IPS-20b (cell line): ENCODE measurements at regions not wholly inside any gene's neighbourhood (a gene's known extent, or its start where the extent isn't known, plus 50 kb on each side); places are given as distances from the start of the nearest gene placed in this dataset.

Experiments
- H3K27ac ChIP-seq: one replicate; pipeline ENCODE4 v1.5.1; 2013; ENCODE audit warnings: low read length
- H3K27me3 ChIP-seq: 2 replicates; pipeline ENCODE4 v1.6.1; 2013; ENCODE audit warnings: mild to moderate bottlenecking, low read length, inconsistent platforms; ENCODE audit not compliant: insufficient read depth
- H3K36me3 ChIP-seq: 2 replicates; pipeline ENCODE4 v1.6.1; 2013; ENCODE audit warnings: low read depth, mild to moderate bottlenecking, inconsistent platforms, low read length, moderate library complexity; ENCODE audit not compliant: insufficient read depth
- H3K4me1 ChIP-seq: 2 replicates; pipeline ENCODE4 v1.6.1; 2013; ENCODE audit warnings: mild to moderate bottlenecking, control low read depth, inconsistent platforms, low read length, moderate library complexity; ENCODE audit not compliant: insufficient read depth
- H3K4me3 ChIP-seq: 2 replicates; pipeline ENCODE4 v1.5.1; 2013; ENCODE audit warnings: mild to moderate bottlenecking, low read length, inconsistent platforms
- H3K9ac ChIP-seq: 2 replicates; pipeline ENCODE4 v1.6.1; 2013; ENCODE audit warnings: low read depth, mild to moderate bottlenecking, inconsistent platforms, low read length, moderate library complexity
- H3K9me3 ChIP-seq: 2 replicates; pipeline ENCODE4 v1.6.1; 2013; ENCODE audit warnings: mild to moderate bottlenecking, low read depth, low read length, inconsistent platforms; ENCODE audit not compliant: insufficient read depth

- H3K4me3 ChIP-seq = no peak overlapping the region
- no peaks in the 10 kb centered on the region for H3K9me3 ChIP-seq
- H3K4me1 ChIP-seq = no peaks in the 10 kb centered on the region
- no peak overlapping the region for H3K9ac ChIP-seq
- no peaks in the 10 kb centered on the region for H3K36me3 ChIP-seq
- H3K27me3 ChIP-seq = no peaks in the 10 kb centered on the region
- H3K27ac ChIP-seq = no peak overlapping the region
Measured at GRCh38 chr5:174431504-174431903, 292.9 kb upstream of the MSX2 start.

- no peaks in the 10 kb centered on the region for H3K36me3 ChIP-seq
- no peak overlapping the region for H3K4me3 ChIP-seq
- no peaks in the 10 kb centered on the region for H3K9me3 ChIP-seq
- H3K9ac ChIP-seq = no peak overlapping the region
- H3K27me3 ChIP-seq = no peaks in the 10 kb centered on the region
- H3K4me1 ChIP-seq = no peaks in the 10 kb centered on the region
- H3K27ac ChIP-seq = no peak overlapping the region
Measured at GRCh38 chr5:174433098-174433497, 291.3 kb upstream of the MSX2 start.

GRCh38 chr5:174436750-174437149 is 287.6 kb upstream of the MSX2 start:
- Histone ChIP-seq H3K27me3 (no peaks in the 10 kb centered on the region), H3K9me3 (no peaks in the 10 kb centered on the region), H3K9ac (no peak overlapping the region), H3K4me3 (no peak overlapping the region), H3K27ac (no peak overlapping the region), H3K36me3 (no peaks in the 10 kb centered on the region), H3K4me1 (no peaks in the 10 kb centered on the region)

- Histone ChIP-seq H3K36me3 (no peaks in the 10 kb centered on the region), H3K27ac (no peak overlapping the region), H3K9ac (no peak overlapping the region), H3K9me3 (0 out of 2 replicates have a peak, but pooled peaks cover 3% of the 10 kb centered on the region), H3K4me3 (no peak overlapping the region), H3K4me1 (no peaks in the 10 kb centered on the region), H3K27me3 (no peaks in the 10 kb centered on the region)
Measured at GRCh38 chr5:174444479-174445188, 279.7 kb upstream of the MSX2 start.

GRCh38 chr5:174446446-174446845 is 277.9 kb upstream of the MSX2 start:
- Histone ChIP-seq H3K9ac (no peak overlapping the region), H3K4me1 (no peaks in the 10 kb centered on the region), H3K9me3 (peaks cover 3% of the 10 kb centered on the region; the same call in 1 of the 2 replicates), H3K4me3 (no peak overlapping the region), H3K27me3 (no peaks in the 10 kb centered on the region), H3K36me3 (no peaks in the 10 kb centered on the region), H3K27ac (no peak overlapping the region)

- Histone ChIP-seq H3K27me3 (no peaks in the 10 kb centered on the region), H3K4me3 (no peak overlapping the region), H3K9ac (no peak overlapping the region), H3K9me3 (peaks cover 3% of the 10 kb centered on the region; the same call in 1 of the 2 replicates), H3K4me1 (no peaks in the 10 kb centered on the region), H3K36me3 (no peaks in the 10 kb centered on the region), H3K27ac (no peak overlapping the region)
Measured at GRCh38 chr5:174446988-174447387, 277.4 kb upstream of the MSX2 start.

GRCh38 chr5:174448041-174448440 is 276.3 kb upstream of the MSX2 start:
- Histone ChIP-seq H3K27me3 (no peaks in the 10 kb centered on the region), H3K9ac (no peak overlapping the region), H3K4me1 (no peaks in the 10 kb centered on the region), H3K36me3 (no peaks in the 10 kb centered on the region), H3K27ac (no peak overlapping the region), H3K4me3 (no peak overlapping the region), H3K9me3 (peaks cover 3% of the 10 kb centered on the region; the same call in 1 of the 2 replicates)

- no peak overlapping the region for H3K27ac ChIP-seq
- H3K9me3 ChIP-seq = peaks cover 3% of the 10 kb centered on the region; the same call in 1 of the 2 replicates
- H3K4me3 ChIP-seq = no peak overlapping the region
- no peaks in the 10 kb centered on the region for H3K27me3 ChIP-seq
- no peaks in the 10 kb centered on the region for H3K4me1 ChIP-seq
- no peak overlapping the region for H3K9ac ChIP-seq
- H3K36me3 ChIP-seq = no peaks in the 10 kb centered on the region
Measured at GRCh38 chr5:174448662-174449061, 275.7 kb upstream of the MSX2 start.

- H3K36me3 ChIP-seq = no peaks in the 10 kb centered on the region
Measured at GRCh38 chr5:174453690-174454089, 270.7 kb upstream of the MSX2 start.

GRCh38 chr5:174454464-174454863 is 269.9 kb upstream of the MSX2 start:
- H3K36me3 ChIP-seq = no peaks in the 10 kb centered on the region
- H3K9ac ChIP-seq = no peak overlapping the region
- no peak overlapping the region for H3K4me3 ChIP-seq
- H3K9me3 ChIP-seq = no peaks in the 10 kb centered on the region; the same call in 1 of the 2 replicates
- H3K27ac ChIP-seq = no peak overlapping the region
- H3K27me3 ChIP-seq = no peaks in the 10 kb centered on the region
- peaks cover 3% of the 10 kb centered on the region; the same call in 1 of the 2 replicates for H3K4me1 ChIP-seq

More at GRCh38 chr5:174453690-174454089, 270.7 kb upstream of the MSX2 start:
- H3K9ac ChIP-seq = no peak overlapping the region
- H3K4me1 ChIP-seq = peaks cover 3% of the 10 kb centered on the region; the same call in 1 of the 2 replicates
- no peak overlapping the region for H3K4me3 ChIP-seq
- no peaks in the 10 kb centered on the region for H3K27me3 ChIP-seq
- no peak overlapping the region for H3K27ac ChIP-seq
- no peaks in the 10 kb centered on the region; the same call in 1 of the 2 replicates for H3K9me3 ChIP-seq

- Histone ChIP-seq H3K4me3 (no peak overlapping the region), H3K9ac (no peak overlapping the region), H3K27ac (no peak overlapping the region), H3K27me3 (no peaks in the 10 kb centered on the region), H3K9me3 (no peaks in the 10 kb centered on the region; the same call in 1 of the 2 replicates), H3K36me3 (no peaks in the 10 kb centered on the region), H3K4me1 (peaks cover 3% of the 10 kb centered on the region; the same call in 1 of the 2 replicates)
Measured at GRCh38 chr5:174454890-174455289, 269.5 kb upstream of the MSX2 start.

GRCh38 chr5:174455301-174455700 is 269.1 kb upstream of the MSX2 start:
- H3K9ac ChIP-seq = no peak overlapping the region
- H3K4me1 ChIP-seq = peaks cover 3% of the 10 kb centered on the region; the same call in 1 of the 2 replicates
- H3K27me3 ChIP-seq = no peaks in the 10 kb centered on the region
- no peak overlapping the region for H3K27ac ChIP-seq
- no peaks in the 10 kb centered on the region for H3K36me3 ChIP-seq
- no peaks in the 10 kb centered on the region; the same call in 1 of the 2 replicates for H3K9me3 ChIP-seq
- no peak overlapping the region for H3K4me3 ChIP-seq
